ENCODE measurements at regions not wholly inside any gene's neighbourhood (a gene's known extent, or its start where the extent isn't known, plus 50 kb on each side); places are given as distances from the start of the nearest gene placed in this dataset.

GRCh38 chr13:44032802-44033201 is 153.1 kb downstream of the LACC1 start:
- H3K9me3 Mint-ChIP-seq = peaks cover 13% of the 10 kb centered on the region
- H3K27me3 Mint-ChIP-seq (ENCODE audit: low read depth, poor library complexity) = peaks cover 4% of the 10 kb centered on the region
- no peak for TF ChIP-seq CTCF (IDR thresholded peaks at IDR 0.05)
- peaks cover 4% of the 10 kb centered on the region for H3K4me1 Mint-ChIP-seq
- peaks cover 4% of the 10 kb centered on the region for H3K36me3 Mint-ChIP-seq (ENCODE audit: low read depth)
- H3K27ac Mint-ChIP-seq = no peak overlapping the region
- no peak overlapping the region for H3K4me3 Mint-ChIP-seq
- DNase-seq = no peak

DNA sequence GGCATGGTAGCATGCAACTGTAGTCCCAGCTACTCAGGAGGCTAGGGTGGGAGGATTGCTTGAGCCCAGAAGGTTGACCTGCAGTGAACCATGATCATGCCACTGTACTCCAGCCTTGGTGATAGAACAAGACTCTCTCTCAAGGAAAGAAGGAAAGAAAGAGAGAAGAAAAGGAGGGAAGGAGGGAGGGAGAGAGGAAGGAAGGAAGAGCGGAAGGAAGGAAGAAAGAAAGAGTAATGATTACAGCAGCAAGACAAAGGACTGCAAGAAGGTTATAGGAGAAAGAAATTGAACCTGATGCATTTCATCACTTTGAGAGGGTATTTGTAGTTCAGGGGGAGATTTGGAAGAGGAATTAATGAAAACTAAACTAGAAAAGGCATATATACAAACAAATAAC is 155.7 kb downstream of the LACC1 start:
- no peak overlapping the region for H3K27ac Mint-ChIP-seq
- DNase-seq = no peak
- H3K4me3 Mint-ChIP-seq = no peak overlapping the region
- H3K36me3 Mint-ChIP-seq (ENCODE audit: low read depth) = peaks cover 4% of the 10 kb centered on the region
- H3K4me1 Mint-ChIP-seq = peaks cover 4% of the 10 kb centered on the region
- peaks cover 19% of the 10 kb centered on the region for H3K9me3 Mint-ChIP-seq
- H3K27me3 Mint-ChIP-seq (ENCODE audit: low read depth, poor library complexity) = no peaks in the 10 kb centered on the region
- no peak for TF ChIP-seq CTCF (IDR thresholded peaks at IDR 0.05)

DNA sequence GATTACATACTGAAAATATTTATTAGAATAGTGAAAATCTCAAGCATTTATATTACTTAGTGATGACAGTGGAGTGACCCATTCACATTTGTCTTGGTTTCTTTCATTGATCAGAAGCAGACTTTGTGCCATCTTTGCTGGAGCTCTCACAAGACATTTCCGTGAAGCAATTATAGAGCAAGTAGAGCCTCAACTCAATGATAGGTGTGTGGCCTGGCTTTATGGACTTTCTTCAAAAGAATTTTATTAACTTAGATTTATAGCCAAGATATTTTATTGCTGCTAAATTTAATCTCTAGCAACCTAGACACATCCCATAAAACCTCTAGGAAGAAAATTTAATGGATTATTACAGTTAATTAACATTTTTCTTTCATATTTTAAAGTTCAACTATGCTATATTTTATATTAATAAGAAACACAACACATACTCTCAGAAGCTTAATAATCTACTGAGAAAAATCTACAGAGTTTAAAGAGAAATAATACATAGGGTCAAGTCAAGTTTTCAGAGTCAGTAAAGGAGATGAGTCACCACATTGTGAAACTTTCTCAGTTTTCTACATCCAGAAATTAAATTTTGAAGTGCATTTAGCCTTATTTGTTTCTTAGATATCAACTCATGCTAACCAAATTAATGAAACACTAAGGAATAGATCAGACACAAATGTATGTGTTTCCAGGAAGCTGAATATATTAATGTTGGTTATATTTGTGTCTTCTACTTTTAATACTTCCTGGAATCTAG is 160.5 kb downstream of the LACC1 start:
- no peak for DNase-seq
- Mint-ChIP-seq H3K27me3 (ENCODE audit: low read depth, poor library complexity) (no peaks in the 10 kb centered on the region), H3K36me3 (ENCODE audit: low read depth) (peaks cover 4% of the 10 kb centered on the region), H3K4me3 (no peak overlapping the region), H3K9me3 (peaks cover 18% of the 10 kb centered on the region), H3K27ac (no peak overlapping the region), H3K4me1 (peaks cover 13% of the 10 kb centered on the region)
- no peak for TF ChIP-seq CTCF (IDR thresholded peaks at IDR 0.05)

GRCh38 chr13:44040818-44041100 is 161.1 kb downstream of the LACC1 start:
- Mint-ChIP-seq H3K27ac (no peak overlapping the region), H3K4me3 (no peak overlapping the region), H3K36me3 (ENCODE audit: low read depth) (peaks cover 1% of the 10 kb centered on the region), H3K4me1 (peaks cover 19% of the 10 kb centered on the region), H3K9me3 (peaks cover 13% of the 10 kb centered on the region), H3K27me3 (ENCODE audit: low read depth, poor library complexity) (no peaks in the 10 kb centered on the region)
- DNase-seq = no peak
- no peak for TF ChIP-seq CTCF (IDR thresholded peaks at IDR 0.05)

DNA sequence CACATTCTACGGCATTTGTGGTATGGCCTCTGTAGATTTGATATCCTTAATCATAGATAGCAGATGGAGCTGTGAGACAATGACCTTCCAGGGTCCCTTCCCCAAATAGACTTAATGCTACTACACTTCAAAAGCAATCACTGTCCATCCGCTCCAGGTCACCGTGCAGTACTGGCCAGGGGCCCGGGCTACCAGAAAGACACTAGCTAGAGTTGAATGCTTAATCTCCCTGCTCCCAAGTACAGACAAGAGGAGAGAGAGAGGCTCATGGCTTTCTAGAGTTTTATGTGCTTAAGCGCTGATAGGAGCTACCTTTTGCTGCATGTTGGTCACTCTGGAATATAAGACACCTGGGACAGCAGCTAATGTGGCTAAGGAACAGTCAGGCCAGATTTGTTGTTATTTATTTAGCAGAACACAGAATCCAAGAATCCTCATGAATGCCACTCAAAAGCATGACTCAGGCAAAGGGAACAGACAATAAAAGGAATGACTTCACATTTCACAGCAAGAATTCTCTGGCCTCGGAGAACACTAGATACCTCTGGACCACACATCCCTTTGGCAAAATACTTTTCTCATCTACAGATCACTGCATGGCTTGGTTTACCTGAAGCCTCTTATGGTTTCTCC is 165.0 kb downstream of the LACC1 start:
- Mint-ChIP-seq H3K36me3 (ENCODE audit: low read depth) (no peaks in the 10 kb centered on the region), H3K27me3 (ENCODE audit: low read depth, poor library complexity) (peaks cover 3% of the 10 kb centered on the region), H3K9me3 (no peaks in the 10 kb centered on the region), H3K4me3 (no peak overlapping the region), H3K4me1 (peaks cover 33% of the 10 kb centered on the region), H3K27ac (no peak overlapping the region)
- no peak for TF ChIP-seq CTCF (IDR thresholded peaks at IDR 0.05)
- no peak for DNase-seq

DNA sequence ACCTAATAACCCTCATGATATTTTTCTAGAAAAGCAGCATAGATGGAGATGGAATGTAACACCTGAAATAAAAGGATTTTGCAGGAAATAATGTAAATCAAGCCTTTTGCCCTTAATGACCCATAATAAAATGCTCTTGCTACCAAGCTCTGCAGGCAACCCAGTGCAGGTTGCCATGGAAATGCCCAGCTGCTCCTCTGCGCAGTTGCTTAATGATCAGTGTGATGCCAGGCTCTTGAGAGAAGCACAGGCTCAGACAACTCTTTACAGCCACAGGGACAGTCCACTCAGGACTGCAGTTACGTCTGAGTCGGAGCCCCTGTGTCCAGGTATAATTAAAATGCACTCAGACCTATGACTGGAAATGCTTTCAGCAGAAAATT is 165.5 kb downstream of the LACC1 start:
- DNase-seq = no peak
- H3K27ac Mint-ChIP-seq = no peak overlapping the region
- H3K36me3 Mint-ChIP-seq (ENCODE audit: low read depth) = no peaks in the 10 kb centered on the region
- peaks cover 3% of the 10 kb centered on the region for H3K27me3 Mint-ChIP-seq (ENCODE audit: low read depth, poor library complexity)
- no peak for TF ChIP-seq CTCF (IDR thresholded peaks at IDR 0.05)
- H3K9me3 Mint-ChIP-seq = no peaks in the 10 kb centered on the region
- peaks cover 36% of the 10 kb centered on the region for H3K4me1 Mint-ChIP-seq
- no peak overlapping the region for H3K4me3 Mint-ChIP-seq
